ENCODE measurements at regions not wholly inside any gene's neighbourhood (a gene's known extent, or its start where the extent isn't known, plus 50 kb on each side); places are given as distances from the start of the nearest gene placed in this dataset.

DNA sequence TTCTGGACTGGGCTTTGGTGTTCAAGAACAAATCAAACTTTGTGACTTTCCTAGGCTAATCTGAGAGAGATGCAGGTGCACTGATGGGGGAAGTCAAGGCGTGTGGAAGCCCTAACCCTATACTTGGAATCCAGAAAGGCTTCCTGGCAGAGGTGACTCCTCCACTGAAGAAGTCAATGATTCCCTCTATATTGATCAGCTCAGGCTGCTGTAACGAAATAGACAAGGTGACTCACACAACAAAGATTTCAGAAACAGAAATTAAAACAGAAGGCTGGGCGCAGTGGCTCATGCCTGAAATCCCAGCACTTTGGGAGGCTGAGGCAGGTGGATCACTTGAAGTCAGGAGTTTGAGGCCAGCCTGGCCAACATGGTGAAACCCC, 69.6 kb upstream of the GGTA1 start:
- no peak for DNase-seq

DNA sequence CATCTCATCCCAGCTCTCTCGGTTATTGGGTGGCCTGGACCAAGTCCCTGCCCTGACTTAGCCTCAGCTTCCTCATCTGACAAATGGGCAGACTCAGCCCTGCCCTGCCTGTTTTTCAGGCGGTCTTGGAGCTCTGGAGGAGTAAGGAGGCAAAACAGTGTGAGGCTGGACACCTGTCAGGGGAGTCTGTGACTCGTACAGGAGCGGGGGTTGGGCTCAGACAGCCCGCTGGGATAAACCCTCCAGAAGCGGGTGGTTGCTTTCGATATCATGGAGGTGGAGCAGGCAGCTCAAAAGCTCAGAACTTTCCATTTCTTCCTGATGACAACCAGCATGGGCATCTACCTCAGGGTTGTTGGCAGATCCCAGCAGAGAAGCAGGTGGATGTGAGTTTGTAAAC, 72.9 kb upstream of the GGTA1 start:
- DNase-seq, result no peak

DNA sequence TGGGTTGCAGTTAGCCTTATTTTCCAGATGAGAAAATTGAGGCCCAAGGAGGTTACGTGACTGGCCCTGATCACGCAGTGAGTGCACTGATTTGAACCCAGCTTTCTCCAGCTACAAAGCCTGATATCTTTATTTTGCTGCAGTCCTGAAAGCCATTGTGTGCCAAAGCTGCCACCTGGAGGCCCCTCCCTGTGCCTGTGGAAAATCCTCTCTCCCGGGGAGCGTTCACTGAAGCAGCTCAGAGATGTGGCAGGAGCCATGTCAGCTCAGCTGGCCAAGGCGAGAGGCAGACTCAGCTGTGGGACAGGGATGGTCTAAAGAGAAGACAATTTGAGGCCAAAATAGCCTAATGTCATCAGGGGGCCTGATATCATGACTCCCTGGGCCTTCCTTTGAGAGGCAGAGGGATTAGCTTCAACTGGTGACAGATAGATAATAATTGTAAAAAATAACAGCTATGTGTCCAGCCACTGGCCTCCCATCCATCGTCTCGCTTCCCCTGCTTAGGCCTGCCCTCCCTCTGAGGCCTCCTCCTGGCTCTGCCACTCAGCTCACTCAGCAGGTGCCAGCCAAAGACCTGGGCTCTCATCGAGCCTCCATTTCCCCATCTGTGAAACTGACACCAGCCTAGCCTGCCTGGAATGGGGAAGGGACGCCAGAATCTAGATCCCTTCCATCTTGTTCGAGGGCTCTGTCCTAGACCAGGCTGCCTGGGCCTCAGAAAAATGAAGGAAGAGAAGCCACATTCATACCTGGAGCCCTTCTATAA, 74.3 kb upstream of the GGTA1 start:
- DNase-seq, result no peak

GRCh38 chr9:121574774-121575519, 75.3 kb upstream of the GGTA1 start:
- DNase-seq, result no peak

DNA sequence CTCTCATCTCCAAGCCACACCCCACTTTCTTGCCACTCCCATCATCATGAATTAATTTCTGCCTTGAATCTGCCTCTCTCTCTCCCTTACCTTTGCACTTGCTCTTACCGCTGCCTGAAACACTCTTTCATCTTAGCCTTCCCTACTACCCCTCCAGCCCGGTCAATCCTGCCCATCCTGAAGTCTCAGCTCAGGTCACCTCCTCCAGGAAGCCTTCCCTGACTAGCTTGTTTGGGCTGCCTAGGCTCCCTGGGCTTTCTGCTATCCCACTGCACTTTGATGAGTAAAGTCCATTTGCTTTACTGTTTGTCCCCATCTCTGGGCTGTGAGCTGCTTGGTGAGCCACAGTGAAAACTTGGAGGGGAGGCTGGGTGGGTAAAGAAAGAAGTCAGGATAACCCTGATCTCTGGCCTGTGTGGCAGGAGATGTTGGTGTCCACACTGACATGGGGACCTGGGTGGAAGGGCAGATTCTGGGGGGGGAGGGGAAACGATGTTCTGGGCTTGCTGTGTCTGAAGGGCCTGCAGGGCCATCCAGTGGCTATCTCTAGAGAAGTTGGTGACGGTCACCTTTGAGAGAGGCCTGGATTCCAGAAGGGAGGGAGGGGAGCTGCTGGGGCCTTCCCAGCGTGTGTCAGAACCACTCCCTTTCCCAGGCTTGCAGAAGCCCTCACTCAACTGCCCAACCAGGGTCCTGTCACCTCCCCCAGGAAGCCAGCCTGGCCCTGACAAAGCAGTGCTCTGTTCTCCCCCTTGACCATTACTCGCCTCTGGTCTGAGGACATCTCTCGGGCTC, 75.0 kb upstream of the DAB2IP start:
- DNase-seq, result no peak

DNA sequence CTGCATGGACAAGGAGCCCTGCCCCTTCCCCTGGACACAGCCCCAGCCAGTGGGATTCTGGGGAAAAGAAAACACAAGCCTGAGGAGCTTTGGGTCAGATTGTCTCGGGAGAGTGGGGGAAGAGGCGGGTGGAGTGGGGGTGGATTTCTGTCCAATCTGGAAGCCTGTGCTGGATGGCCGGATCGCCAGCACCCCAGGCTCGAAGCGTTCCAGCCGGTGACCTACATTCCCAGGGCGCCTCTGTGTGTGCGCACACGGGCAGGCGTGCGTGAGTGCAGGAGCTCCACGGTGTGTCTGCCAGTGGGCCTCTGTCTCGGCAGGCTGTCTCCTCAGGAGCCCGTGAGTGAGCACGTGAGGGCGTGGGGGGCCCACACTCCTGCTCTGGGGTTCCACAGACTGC, 74.3 kb upstream of the DAB2IP start:
- DNase-seq, result no peak

- DNase-seq, result no peak
Observed at GRCh38 chr9:121577572-121577971, 73.9 kb upstream of the DAB2IP start.

DNA sequence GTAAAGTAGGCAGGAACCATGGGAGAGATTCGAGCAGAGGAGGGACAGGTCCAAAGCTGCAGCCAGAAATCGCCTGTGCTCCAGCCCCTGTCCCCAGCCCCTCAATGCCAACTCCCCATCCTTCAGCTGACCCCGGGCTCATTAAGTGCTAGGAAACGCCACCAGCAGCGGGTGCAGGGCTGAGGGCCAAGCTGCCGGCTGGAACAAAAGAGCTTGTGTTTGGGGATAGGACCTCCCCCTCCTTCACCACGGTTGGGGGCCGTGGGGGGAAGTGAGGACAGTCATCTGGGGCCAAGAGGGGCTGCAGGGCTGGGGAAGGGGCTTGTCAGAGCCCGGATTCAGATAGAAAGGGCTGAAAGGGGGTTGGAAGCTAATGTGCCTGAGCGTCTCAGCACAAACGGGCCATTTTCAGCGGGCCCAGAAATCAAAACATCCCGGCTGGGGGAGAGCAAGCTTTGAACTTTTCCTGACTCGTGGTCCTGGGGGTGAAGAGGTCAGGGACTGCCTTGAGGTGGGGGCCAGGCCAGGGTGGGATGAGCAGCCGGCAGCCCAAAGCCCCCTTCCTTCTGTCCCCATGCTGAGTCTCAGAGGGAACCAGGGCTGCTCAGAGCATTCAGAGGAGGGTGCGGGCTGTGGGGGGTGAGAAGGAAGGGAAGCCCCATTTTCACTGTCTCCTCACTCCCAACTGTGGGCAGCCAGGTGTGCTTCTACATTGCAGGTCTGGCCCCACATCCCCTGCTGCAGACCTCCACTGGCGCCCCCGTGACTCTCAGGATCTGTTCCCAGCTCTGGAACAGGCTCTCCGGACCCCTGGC, 69.4 kb upstream of the DAB2IP start:
- DNase-seq, result no peak

GRCh38 chr9:121582641-121583040, 68.8 kb upstream of the DAB2IP start:
- no peak for DNase-seq

DNA sequence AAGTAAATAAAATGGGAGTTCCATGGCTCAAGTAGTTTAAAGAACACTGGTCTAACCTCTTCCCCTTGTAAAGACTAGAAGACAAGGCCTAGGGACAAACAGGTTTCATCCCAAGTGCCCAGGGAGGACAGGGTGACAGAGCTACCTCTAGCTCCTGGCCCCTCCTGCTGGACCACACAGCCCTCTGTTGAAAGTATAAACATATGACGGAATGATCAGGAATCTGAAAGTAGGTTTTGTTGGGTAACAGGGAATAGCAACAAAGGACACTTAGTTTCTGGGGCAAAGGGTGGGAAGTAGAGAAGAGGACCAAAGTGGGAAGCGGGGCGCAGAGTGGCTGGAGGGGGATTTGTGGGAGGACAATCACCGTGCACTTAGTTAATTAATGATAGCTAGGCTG, 67.0 kb upstream of the DAB2IP start:
- no peak for DNase-seq

DNA sequence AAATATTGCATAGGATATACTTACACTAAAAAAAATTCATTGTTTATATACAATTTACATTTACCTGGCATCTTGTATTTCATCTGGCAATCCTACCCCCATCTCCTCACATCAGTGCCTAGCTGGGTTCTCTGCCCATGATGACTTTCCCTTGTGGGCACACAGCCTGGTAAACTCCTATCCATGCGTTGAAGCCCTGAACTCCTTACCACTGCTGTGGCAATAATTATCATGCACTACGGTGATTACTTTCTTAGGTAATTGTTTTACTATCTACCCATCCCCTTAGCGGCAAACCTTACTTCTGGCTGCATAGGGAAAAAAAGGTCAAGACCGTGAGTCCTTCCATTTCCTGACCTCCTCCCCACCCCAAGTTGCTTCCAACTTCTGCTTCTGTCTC, 63.6 kb upstream of the DAB2IP start:
- DNase-seq, result no peak

DNA sequence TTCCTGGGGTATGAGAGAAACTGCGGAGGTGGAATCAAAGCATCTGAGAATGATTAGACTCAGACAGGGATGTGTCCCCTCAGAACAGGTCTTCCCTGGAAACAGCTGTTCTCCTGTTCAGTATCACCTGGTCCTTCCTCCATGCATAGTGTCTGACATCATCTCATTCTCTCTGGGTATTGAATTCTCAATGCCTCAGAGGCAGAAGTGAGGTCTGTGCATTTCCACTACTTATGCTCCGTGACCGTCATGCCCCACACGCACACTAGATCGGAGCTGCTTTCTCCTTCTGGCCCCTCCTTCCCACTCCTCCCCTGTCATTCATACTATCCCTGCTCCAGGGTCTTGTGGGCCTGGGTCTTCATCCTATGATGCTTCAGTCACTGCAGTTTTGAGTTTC, 61.4 kb upstream of the DAB2IP start:
- DNase-seq, result no peak

DNA sequence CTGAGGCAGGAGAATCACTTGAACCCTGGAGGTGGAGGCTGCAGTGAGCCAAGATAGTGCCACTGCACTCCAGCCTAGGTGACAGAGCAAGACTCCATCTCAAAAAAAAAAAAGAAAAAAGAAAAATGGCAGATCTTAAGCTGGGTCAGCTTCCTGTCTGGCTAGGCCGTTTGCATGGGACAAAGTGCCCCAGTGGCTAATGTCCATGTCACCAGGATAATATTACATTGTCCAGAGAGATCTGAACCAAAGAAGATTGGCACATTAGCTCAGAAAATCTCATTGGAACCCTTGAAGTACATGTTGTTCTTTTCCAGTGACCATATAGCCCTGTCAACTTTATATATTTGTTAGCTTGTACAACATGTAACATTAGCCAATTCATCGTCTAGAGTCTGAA, 59.2 kb upstream of the DAB2IP start:
- DNase-seq, result no peak

- no peak for DNase-seq
Observed at GRCh38 chr9:121593066-121593465, 58.4 kb upstream of the DAB2IP start.

- DNase-seq, result no peak
Observed at GRCh38 chr9:121596515-121596914, 54.9 kb upstream of the DAB2IP start.

- no peak for DNase-seq
Observed at GRCh38 chr9:121597698-121598166, 53.7 kb upstream of the DAB2IP start.

GRCh38 chr9:121598167-121598964, 53.1 kb upstream of the DAB2IP start:
- DNase-seq, result no peak

DNA sequence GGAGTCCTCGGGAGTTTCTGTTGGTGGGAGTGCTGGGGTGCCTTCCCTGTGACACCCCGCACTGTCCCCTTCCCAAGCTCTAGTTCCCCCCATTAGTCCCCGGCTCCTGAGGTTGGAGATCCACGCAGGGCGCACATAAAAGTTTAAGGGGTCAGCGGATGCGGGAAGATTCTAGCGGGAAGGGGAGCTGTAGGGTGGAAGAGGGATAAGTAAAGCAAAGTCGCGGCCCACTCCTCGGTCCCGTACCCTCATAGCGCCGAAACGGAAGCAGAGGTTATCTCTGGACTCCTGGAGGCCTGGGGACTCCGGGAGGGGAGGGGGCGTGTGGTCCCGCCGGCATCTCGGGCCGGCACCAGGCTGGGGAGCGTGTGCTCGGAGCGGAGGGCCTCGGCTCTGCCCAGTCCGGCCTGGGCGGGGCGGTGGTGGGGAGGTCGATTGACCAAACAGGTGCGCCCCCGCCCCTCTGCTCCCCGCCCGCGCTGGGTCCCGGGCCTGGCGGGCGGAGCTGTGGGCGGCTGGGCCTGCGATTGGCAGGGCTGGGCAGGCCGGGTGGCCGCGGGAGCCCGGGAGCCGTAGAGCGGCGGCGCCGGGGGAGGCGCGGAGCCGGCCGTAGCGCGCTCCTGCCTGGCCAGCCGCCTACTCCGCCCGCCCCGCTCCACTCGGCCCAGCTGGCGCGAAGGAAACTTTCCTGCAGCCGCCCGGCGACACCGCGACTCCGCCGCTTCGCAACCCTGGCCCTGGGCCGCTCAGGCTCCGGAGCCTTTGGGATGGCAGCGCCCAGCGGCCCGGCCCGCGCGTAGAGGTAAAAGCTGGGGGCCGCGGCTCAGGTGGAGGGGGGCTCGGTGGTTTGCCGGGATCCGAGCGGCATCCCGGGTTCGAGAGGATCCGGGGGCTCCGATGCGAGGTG, 52.2 kb upstream of the DAB2IP start:
- DNase-seq, result no peak

GRCh38 chr9:121599872-121600585, 51.4 kb upstream of the DAB2IP start:
- no peak for DNase-seq

- no peak for DNase-seq
Observed at GRCh38 chr9:121601194-121601593, 50.2 kb upstream of the DAB2IP start.
